Activated B cell treated with CpG ODN at 0.5 μM for 24 hours (primary cell): ENCODE measurements at regions not wholly inside any gene's neighbourhood (a gene's known extent, or its start where the extent isn't known, plus 50 kb on each side); places are given as distances from the start of the nearest gene placed in this dataset.

ENCODE experiments used
- ATAC-seq: fragments of 200-7000 bp; cut with Tn5 transposase; one replicate; pipeline ENCODE4 v1.10.0; 2021; ENCODE audit warnings: low read depth, mild to moderate bottlenecking, moderate library complexity
- CTCF ChIA-PET: fragments of 350-600 bp; sonication (Branson Sonifier 250); formaldehyde crosslinking; loops from one replicate; lab custom pipeline; 2021; ENCODE audit warnings: antibody characterized with exemption; lab: Charles Lee
- POLR2A ChIA-PET: fragments of 350-600 bp; sonication (Branson Sonifier 250); formaldehyde crosslinking; loops from one replicate; lab custom pipeline; 2021; ENCODE audit warnings: antibody characterized with exemption; lab: Charles Lee
- DNase-seq: peaks from one replicate; pipeline ENCODE4 v3.0.0; 2022
- H3K27ac Mint-ChIP-seq: one replicate; pipeline ENCODE4 v1.8.0; 2020; ENCODE audit warnings: mixed read lengths
- H3K27me3 Mint-ChIP-seq: one replicate; pipeline ENCODE4 v1.8.0; 2021; ENCODE audit warnings: mixed read lengths
- H3K36me3 Mint-ChIP-seq: one replicate; pipeline ENCODE4 v1.8.0; 2021; ENCODE audit warnings: low read depth, mixed read lengths
- H3K4me1 Mint-ChIP-seq: one replicate; pipeline ENCODE4 v1.8.0; 2021; ENCODE audit warnings: mixed read lengths
- H3K4me3 Mint-ChIP-seq: one replicate; pipeline ENCODE4 v1.8.0; 2020; ENCODE audit warnings: mild to moderate bottlenecking, mixed read lengths
- H3K9me3 Mint-ChIP-seq: one replicate; pipeline ENCODE4 v1.8.0; 2020; ENCODE audit warnings: mixed read lengths
- CTCF ChIP-seq: fragments of 200-600 bp; IDR thresholded peaks from one replicate; pipeline ENCODE4 v1.8.0; 2022; ENCODE audit warnings: antibody characterized with exemption, mild to moderate bottlenecking
- intact Hi-C: fragments of 100-400 bp; cut with micrococcal nuclease; formaldehyde crosslinking; loops from one replicate; pipeline ENCODE4 v1.15.1; 2024

DNA sequence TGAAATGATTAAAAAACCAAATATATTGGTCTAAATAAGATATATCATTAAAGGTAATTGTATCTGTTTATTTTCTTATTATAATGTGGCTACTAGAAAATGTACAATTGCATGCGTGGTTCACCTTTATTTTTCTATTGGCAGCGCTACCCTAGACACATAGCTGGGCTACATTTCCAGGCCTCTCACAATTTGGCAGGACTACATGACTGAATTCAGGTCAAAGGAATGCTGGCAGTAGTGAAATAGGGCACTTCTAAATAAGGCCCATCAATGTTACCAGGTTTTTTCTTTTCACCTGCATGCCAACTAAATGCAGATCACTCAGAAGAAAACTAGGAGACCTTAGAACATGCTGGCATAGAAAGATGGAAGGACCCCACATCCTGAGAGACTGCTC is 1072.9 kb upstream of the SLIT2 start:
- DNase-seq (no peak), ATAC-seq (no peak)
- TF ChIP-seq CTCF: no peak
- intact Hi-C loops: no loop called here
- Mint-ChIP-seq H3K27me3 (no peaks in the 10 kb centered on the region), H3K9me3 (peaks cover 7% of the 10 kb centered on the region), H3K36me3 (no peaks in the 10 kb centered on the region), H3K4me1 (no peaks in the 10 kb centered on the region), H3K27ac (no peak overlapping the region), H3K4me3 (no peak overlapping the region)
- POLR2A ChIA-PET: no interaction called here
- CTCF ChIA-PET: no interaction called here

DNA sequence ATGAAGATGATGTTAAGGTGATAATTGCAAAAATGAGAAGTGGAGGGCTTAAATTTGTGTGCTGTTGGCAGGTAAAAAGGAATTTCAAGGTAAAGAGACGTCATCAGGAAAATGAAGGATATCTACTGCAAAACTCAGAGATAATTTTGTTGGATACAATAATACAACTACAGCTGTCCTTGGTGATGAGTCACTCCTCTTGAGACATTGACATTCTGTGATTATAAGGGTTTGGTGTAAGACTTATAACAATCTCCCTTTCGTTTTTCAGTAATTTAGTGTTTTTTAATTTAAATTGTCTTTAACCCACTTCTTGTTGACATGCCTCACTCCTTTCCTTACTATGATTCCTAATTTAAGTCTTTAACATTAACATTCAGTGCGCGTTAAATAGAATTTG is 1074.1 kb upstream of the SLIT2 start:
- CTCF ChIA-PET: no interaction called here
- Mint-ChIP-seq H3K4me3 (no peak overlapping the region), H3K27me3 (no peaks in the 10 kb centered on the region), H3K36me3 (no peaks in the 10 kb centered on the region), H3K9me3 (peaks cover 7% of the 10 kb centered on the region), H3K27ac (no peak overlapping the region), H3K4me1 (no peaks in the 10 kb centered on the region)
- POLR2A ChIA-PET: no interaction called here
- DNase-seq (no peak), ATAC-seq (no peak)
- TF ChIP-seq CTCF: no peak
- intact Hi-C loops: no loop called here

DNA sequence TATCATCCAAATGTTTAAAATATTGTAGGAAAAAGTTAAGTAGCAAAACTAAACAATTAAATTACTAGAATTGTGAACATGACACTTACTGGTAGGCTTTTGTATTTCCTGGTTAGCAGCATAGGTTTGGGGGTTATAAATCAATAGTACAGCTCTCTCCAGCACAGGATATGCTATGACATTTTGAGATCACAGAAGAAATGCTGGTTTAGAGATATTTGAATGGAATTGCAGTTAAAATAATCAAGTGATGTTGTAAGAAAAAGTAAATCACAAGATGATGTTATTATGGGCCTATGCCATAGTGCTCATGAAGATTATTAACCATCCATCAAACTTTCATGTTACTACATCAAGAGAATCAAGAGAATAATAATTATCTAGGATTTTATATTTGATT is 1079.9 kb upstream of the SLIT2 start:
- ChIA-PET CTCF (no interaction called here), POLR2A (no interaction called here)
- Mint-ChIP-seq H3K36me3 (no peaks in the 10 kb centered on the region), H3K4me1 (no peaks in the 10 kb centered on the region), H3K9me3 (no peaks in the 10 kb centered on the region), H3K4me3 (no peak overlapping the region), H3K27ac (no peak overlapping the region), H3K27me3 (no peaks in the 10 kb centered on the region)
- TF ChIP-seq CTCF: no peak
- intact Hi-C loops: no loop called here
- no peak for ATAC-seq
- DNase-seq: no peak

DNA sequence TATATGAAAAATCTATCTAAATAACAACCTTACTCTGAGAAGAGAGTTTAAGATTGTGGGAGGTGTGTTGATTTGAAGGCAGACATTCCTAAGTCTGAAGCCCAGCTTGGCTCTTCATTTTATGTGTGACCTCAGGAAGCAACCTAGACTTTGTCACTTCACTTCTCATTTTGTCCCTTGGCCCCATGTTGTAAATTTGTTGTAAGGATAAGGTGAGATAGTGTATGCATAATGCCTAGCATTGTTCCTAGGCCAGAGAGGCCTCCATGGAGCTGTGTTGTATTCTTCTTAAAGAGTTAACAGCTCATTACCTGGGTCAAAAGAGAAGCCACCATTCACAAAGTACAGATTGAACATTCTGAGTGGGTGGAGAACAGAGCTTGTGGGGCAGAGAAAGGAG is 1084.4 kb upstream of the SLIT2 start:
- no peaks in the 10 kb centered on the region for H3K27me3 Mint-ChIP-seq
- H3K36me3 Mint-ChIP-seq: no peaks in the 10 kb centered on the region
- H3K4me3 Mint-ChIP-seq: no peak overlapping the region
- no peak overlapping the region for H3K27ac Mint-ChIP-seq
- no peak for DNase-seq
- POLR2A ChIA-PET: no interaction called here
- intact Hi-C loops: no loop called here
- no peak for TF ChIP-seq CTCF
- peaks cover 10% of the 10 kb centered on the region for H3K9me3 Mint-ChIP-seq
- CTCF ChIA-PET: no interaction called here
- no peak for ATAC-seq
- no peaks in the 10 kb centered on the region for H3K4me1 Mint-ChIP-seq

DNA sequence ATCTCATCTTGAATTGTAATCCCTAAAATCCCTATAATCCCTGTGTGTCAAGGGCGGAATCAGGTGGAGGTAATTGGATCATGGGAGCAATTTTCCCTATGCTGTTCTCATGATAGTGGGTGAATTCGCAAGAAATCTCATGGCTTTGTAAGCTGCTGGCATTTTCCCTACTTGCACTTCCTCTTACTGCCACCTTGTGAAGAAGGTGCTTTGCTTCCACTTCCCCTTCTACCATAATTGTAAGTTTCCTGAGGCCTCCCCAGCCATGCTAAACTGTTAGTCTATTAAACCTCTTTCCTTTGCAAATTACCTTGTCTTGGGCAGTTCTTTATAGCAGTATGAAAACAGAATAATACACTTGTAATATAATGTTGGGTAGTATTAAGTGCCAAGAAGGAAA is 1087.4 kb upstream of the SLIT2 start:
- Mint-ChIP-seq H3K36me3 (no peaks in the 10 kb centered on the region), H3K27me3 (no peaks in the 10 kb centered on the region), H3K27ac (no peak overlapping the region), H3K9me3 (peaks cover 10% of the 10 kb centered on the region), H3K4me1 (no peaks in the 10 kb centered on the region), H3K4me3 (no peak overlapping the region)
- POLR2A ChIA-PET: no interaction called here
- no peak for DNase-seq
- ATAC-seq: no peak
- intact Hi-C loops: no loop called here
- CTCF ChIA-PET: no interaction called here
- TF ChIP-seq CTCF: no peak
